ENCODE measurements at regions not wholly inside any gene's neighbourhood (a gene's known extent, or its start where the extent isn't known, plus 50 kb on each side); places are given as distances from the start of the nearest gene placed in this dataset.

DNA sequence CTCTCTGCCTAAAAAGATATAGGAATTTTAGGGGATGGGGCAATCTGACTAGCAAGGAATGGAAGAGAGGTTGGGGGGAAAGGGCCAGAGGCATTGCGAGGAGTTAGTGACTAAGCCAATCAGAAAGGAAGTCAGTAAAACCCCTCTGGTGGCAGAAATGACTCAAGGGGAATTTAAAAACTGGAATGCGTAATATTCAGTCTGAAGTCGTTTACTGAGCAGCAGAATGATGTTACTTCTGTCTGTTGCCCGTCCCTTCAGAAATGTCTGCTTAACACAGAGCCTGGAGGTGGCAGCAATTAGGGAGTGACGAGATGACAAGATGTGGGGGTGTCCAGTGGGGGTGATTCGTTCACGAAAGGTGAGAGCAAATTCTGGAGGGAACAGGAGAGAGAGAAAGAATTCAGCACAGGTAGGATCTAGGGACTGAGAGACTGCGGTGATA is 107.7 kb upstream of the CLMP start:
- peak; percentile 67 for FAIRE-seq

DNA sequence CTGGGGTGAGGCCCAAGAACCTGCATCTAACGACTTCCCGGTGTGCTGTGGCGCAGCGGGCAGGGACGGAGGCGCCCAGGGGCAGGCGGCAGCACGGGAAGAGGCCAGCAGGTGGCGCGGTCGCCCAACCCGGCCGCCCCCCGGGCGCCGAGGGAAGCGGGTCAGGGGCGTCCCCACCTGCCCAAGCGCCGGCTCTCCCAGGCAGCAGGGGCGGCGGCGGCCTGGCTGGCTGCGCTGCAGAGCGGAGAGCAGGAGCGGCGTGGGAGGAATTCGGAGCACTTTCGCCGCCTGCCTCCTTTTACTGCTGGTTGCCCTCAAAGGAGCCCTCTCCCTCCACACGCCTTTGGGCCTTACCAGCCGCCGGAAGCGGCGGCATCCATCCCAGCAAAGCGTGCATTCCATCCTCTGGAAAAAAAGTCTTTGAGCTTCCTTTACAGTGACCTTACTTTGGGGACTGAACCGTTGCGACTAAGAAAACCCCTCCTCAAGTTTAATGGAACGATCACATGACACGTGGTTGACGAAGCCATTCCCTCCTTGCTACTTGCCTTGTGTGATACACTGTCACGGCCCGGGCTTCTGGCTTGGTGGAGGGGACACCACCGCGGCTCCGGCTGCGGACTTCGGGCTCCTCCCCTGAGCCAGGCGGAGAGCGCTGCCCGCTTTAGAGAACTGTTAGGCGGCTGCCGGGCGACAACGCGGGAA is 106.8 kb upstream of the CLMP start:
- no peak for FAIRE-seq

DNA sequence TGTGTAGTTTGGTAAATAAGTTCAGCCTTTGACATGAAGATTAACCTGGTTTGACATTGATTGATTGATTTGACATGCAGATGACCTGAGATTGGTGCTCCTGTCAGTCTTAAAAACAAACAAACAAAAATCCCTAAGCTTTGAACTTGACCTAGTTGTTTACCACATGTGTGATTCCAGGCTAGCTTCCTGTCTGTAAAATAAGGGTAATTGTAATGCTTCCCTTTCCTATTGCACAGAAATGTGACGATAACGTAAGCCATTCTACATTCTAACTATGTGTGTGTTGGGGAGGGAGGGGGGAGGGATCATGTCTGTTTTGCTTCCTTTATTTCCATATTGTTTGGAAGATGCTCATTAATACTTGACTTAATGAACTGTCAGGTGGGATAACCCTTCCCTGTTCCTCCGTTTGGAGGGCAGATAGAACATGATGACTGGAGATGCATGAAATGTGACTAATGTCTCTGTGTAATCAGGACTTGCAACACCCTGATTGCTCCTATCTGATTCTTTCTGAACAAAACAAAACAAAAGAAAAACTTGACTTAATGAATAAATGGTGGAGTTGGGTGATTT is 106.1 kb upstream of the CLMP start:
- FAIRE-seq: no peak

DNA sequence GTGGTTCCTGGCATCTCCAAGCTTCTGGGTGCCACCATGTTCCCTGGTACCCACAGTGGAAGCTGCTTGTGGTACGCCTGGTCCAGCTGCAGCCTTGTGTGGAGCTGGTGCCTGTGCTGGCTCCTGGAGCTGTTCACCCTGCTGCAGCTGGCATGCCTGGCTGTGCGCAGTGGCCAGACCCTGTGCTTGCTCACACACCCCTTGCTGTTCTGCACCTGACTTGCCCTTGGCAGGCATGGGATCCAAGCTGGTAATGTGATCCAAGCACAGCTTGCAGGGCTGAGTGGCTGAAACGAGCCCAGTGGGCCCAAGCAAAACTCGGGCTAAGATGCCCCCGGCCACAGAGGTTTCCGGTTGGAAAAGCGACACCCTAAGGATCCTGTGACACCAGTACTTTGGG is 104.7 kb upstream of the CLMP start:
- FAIRE-seq: no peak

DNA sequence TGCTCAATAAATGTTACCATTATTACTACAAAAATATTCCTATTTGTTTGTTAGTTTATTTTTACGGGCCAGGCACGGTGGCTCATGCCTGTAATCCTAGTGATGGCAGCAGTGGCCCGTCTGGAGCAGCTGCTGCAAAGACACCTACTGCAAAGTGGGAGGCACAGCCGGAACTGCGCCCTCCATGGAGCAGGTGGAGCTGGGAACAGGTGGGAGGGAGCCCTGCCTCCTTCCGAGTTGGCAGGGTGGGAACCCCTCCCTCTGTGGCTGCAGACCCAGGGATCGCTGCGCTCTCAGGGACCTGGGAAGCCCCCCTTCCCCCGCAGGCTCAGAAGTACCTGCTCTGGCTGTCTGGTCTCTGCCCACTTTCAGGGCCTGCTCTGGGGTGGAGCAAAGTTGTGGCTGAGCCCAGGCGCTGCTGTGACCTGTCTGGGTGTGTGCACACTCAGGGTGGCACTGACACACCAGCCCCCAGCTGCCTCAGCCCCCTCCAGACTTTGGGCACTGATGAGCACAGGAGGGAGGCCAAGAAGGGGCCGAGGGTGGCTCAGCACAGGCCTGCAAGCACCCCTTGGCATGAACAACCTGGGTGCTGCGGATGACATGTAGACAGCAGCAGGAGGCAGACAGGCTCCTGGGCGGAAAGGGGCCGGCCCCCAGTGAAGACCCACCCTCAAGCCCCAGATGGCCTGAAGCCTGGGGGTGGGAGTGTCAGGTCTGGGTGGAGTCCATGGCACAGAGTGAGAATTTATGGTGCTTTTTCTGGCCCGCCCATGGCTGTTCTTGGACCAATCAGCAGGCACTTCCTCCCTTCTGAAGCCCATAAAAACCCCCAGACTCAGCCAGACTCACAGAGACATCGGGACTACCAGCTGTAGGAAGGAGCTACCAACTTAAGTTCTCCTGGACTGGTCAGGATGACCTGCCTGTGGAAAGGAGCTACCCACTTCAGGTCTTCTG is 103.7 kb upstream of the CLMP start:
- FAIRE-seq: no peak

DNA sequence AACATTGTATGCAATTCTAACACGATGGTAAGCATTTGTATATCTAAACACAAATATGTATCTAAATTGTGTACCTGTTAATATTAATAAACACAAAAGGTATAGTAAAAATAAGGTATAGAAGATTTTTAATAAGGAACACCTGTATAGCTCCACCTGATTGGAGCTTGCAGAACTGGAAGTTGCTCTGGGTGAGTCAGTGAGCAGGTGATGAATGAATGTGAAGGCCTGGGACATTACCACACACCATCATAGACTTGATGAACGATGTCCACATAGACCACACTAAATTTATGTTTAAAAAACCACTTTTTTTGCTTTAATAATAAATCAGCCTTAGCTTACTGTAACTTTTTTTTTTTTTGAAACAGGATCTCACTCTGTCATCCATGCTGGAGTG is 97.6 kb upstream of the CLMP start:
- no peak for FAIRE-seq

DNA sequence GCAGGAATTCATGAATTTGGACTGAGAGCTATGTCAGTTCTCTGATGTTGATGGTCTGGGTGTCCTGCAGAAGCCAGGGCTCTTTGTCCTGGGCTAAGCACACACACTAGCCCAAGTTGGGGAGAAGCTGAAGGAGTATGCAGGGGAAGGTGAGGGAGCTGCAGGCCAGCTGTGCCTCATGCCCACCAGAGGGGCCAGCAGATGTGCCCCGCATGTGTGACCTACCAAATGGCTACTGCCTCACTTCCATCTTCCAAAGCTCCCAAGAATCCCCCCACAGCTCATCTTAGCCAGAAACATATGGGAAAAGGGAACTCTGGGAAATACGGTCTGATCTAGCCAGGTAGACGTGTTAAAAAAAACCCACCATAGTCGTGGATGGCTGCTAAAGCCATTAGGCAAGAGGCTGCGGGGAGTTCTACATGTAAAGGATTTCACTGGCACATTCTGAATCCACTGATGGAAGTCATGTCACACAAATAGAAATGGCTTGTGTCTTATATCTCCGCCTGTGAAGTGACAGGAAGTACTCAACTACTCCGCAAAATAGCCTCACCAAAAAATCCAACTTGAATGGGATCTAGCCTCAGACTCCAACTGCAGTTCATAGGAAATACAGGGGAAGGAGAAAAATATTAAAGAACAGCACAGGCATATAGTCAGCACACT is 96.3 kb upstream of the CLMP start:
- no peak for FAIRE-seq

DNA sequence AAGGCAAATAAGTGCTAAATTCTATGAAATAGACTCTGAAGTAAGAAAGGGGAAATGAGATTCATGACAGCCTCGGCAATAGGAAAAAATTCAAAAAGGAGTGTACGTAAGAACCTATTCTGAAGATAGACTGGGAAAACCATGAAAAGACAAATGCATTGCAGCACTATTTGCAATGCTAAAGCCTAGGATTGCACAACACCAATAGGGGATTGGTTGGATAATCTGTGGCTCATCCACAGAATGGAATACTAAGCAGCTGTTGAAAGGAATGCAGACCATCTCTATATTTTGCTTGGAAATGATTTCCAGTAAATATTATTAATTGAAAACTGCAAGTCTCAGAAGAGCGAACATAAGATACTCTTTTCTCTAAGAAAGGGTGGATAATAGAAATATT is 91.7 kb upstream of the CLMP start:
- FAIRE-seq: no peak

DNA sequence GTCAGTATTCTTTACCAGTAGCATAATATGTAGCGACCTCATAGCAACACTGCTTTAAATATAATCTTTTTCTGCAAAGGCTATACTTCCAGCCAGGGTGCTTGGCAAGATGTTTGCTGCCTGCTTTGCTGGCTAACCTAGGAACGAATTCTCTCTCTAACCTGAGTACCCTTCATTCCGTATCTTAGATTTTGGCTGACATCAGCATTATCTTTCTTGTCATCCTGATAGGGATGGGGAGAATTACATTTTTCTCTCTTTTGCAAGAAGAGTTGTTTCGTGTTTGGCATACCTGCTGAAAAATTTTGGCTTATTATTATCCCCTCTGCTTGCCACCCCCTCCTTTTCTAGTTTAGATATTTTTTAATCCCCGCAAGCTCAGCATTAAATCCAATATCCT is 91.2 kb upstream of the CLMP start:
- FAIRE-seq: no peak

DNA sequence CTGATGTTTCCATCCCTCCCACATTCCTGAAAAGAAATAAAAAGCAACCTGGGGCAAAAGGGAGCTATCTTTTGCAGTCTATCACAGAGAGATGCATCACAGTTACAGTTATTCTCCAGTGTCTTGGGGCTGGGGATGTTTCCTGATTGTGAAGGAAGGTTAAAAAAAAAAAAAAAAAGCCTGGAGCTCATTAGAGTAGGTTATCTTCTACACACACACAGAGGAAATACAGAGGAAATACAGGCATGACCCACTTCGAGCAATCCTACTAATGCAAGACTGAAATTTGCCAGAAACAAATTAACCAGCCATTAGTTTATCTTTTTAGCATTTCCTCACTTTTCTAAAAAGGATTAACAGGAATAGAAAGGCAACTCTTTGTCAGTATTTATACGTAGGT is 89.4 kb upstream of the CLMP start:
- FAIRE-seq: no peak

DNA sequence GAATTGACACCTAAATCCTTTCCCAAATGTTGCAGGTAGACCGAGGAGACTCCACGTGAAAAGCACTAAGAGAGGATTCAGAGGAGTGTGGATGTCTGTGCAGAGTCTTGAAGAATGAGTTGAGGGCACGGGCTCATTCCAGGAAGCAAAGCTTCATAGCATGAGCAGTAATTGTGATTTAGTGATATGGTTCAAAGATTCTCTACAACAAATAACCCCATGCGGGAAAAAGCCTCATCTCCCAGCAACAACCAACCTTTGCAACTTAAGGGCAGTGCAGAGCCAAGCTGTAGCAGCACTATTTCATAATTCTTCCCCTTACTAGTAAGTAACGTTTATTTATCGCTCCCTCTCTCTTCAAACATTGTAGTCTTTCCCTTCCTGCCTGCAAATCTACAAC is 87.5 kb upstream of the CLMP start:
- no peak for FAIRE-seq

DNA sequence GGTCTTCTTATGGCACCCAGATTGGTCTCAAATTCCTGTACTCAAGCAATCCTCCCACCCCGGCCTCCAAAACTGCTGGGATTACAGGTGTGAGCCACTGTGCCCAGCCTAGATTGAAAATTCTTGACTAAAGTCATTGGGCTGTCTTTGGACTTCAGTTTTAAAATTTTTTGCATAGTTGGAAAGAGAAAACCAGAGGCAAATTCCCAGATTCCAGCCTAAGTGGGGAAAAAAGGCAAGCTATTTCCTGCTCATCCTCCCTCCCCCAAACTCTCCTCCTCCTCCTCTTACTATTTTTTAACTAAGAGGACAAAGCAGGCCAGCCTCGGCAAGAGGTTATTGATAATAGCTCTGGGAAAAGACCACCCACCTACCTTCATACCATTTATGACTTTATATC is 78.6 kb upstream of the CLMP start:
- no peak for FAIRE-seq

DNA sequence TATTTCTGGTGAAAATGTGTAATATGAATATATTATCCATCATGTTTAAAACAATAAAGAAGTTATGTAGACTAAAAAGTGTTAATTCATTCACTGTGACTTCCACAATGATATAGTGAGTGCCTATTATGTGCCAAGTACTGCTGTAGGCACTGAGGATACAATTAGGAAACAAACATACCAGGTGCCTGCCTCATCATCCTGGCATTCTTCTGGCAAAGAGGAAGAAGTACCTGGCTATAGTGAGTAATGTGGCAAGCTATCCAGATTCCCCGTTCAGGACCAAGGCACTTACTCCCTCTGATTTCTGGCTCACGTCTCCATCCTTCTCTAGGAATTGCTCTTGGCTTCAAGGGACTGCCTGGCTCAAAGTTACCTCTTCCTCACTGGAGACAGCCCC is 77.5 kb upstream of the CLMP start:
- no peak for FAIRE-seq

DNA sequence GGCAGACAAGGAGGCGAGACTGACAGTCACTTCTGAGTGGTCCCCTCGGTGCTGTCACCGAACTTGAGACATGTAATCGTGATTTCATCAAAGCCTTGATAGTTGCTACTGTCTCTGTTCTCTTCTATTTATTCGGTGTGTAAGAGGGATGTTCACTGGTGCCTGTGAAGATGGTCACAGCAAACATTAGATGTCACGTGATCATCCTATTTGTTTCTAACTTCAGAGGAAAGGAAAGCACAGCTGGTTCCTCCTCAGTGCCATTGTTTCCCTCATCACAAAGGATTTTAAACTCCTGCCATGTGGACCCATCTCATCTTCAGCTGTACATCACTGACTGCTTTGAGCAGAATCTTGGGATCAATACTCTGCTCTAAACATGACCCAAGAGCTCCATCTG is 73.1 kb upstream of the CLMP start:
- FAIRE-seq: no peak

DNA sequence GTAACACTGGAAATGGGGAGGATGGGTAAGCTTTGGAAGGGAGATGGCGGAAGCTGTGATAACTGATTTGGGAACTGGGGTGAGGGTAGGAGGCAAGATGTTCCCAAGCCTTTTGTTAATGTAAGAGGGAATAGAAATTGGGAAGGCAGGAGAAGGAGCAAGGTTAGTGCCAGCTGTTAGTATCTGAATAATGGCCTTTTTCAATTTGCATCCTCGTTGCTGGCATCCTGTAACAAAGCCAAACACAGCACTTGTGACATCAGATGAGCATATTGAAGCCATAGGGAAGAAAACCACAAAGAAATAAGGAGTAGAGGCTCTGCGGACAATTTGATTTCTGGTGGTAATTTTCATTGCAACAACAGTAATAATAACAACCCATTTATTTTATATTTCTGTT is 70.9 kb upstream of the CLMP start:
- FAIRE-seq: no peak

DNA sequence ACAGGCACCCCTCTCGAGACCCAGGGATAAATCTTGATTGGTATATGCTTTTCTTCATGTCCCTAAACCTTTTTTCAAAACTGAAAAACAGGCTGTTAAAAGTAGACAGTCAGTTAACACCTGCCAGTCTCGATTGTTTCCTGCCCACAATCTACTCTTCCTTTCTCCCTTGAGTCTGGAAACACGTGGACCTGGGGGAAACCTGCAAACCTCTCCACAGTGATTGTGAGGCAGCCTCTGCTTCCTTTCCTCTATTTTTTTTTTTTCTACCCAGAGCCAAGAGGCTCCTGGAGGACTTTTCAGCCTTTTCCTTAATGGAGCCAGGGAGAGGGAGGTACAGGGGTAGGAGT is 69.4 kb upstream of the CLMP start:
- FAIRE-seq: no peak

DNA sequence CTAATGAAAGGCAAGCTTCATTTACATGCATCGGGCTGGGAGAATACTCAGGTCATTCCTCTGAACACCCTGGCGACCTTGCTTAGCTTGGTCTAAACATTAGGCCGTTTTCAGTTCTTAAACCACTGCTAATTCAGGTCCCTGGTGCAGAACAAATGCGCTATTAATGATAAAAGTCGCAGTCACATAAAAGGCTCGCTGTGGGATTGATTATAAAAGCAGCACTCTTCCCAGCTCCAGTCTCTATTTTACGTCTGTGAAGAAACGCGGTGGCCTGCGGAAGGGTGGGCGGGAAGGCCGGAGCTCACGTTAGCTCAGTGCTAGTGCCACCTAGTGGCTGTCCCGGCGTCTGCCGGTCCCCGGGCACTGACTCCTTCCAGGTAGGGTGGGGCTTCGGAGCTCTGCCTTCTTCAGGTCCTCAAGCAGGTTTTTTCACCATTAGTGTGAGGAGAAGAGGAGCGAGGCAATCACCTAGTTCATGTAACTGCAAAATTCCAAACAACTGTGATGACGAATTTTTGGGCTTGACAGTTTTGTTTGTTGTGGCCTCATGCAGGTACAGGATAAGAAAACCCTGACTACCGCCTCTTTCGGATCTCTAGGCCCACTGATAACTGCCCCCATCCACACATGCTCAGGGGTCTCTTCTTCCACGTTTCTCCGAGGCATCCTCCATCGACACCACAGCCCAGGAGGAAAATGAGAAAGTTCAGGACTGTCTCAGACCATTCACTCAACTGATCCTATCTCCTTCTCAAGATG is 66.5 kb upstream of the CLMP start:
- peak; percentile 86 for FAIRE-seq

DNA sequence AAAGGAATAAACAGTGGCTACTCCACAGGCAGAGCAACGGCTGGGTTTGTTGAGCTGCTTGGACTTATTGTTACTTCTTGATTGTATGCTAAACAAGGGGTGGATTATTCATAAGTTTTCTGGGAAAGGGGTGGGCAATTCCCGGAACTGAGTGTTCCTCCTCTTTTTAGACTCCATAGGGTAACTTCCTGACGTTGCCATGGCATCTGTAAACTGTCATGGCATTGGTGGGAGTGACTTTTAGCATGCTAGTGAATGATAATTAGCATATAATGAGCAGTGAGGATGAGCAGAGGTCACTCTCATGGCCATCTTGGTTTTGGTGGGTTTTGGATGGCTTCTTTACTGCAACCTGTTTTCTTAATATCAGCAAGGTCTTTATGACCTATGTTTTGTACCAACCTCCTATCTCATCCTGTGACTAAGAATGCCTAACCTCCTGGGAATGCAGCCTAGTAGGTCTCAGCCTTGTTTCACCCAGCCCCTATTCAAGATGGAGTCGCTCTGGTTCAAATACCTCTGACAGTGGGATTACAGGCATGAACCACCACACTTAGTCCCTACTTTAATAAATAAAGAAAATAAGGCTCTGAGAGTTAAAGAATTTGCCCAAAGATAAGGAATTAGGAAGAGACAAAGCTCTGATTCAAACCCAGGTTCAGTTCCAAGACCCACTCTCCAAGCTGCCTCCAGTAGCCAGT is 65.6 kb upstream of the CLMP start:
- FAIRE-seq: no peak

DNA sequence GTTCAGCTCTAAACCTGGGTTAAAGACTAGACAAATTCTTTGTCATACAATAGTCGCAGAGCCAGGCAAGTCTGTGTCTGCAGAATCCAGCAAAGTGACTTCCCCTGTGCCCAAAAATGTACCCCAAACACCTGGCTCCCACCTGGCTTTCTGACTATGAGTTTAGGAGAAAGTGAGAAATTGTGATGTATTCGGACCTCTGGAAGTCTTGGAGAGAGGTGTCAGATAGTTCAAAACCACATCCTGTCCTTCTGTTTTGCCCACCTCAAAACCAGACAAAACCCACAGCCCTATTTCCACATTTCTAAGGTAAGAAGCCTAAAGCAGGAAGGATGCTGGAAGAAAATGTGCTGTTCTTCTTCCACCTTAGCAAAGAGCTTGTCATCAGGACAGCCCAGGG is 63.8 kb upstream of the CLMP start:
- FAIRE-seq: no peak

DNA sequence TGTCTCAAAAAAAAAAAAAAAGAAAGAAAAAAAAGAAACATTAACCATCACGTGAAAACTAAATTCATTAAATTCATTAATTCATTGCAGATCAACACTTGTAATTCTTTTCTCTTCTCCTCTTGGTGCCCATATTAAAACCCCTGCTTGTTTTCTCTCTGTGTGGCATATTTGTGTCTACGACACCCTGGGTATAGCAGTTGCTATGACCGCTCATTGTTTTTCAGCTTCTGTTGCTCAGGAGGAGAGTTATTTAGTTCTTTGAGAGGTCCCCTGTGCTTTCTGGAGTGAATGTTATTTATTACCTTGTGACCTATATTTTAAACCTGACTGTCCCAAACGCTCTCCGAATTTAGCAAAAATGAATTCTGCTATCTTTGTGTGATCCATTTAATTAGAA is 62.3 kb upstream of the CLMP start:
- FAIRE-seq: no peak

DNA sequence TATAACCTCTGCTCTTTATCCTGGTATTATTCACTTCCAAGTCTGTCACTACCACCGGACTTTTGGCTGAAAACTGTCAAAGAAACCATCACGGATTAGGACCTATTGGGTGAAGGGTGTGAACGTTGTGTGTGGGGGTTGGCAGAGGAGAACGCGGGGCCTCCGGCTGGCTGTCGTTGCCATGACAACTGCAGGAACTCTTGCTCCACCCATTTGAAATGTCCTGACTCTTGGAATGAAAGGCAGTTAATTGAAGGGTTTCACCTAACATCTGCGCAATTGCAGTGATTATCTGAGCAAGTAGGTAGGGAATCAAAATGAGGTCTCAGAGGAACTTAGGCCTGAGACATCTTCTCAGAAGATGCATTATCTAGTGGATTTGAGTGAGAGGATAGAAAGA is 60.9 kb upstream of the CLMP start:
- no peak for FAIRE-seq

DNA sequence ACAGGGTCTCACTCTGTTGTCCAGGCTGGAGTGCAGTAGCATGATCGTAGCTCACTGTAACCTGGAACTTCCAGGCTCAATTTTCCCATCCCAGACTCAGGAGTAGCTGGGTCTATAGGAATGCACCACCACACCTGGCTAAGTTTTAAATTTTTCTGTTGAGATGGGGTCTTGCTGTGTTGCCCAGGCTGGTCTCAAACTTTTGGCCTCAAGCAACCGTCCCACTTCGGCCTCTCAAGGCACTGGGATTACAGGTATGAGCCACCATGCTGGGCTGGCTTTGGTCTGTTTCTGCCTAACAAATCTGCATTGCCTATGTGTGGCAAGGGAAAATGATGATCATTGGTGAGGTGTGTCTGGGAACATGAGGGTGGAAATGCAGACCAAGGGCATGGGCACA is 59.3 kb upstream of the CLMP start:
- FAIRE-seq: no peak
